OCI-LY3 (cell line): ENCODE measurements at regions not wholly inside any gene's neighbourhood (a gene's known extent, or its start where the extent isn't known, plus 50 kb on each side); places are given as distances from the start of the nearest gene placed in this dataset.

Experiments
- H2AFZ ChIP-seq: fragments of 200-600, 300-600 bp; shearing (Covaris generic); 2 replicates; pipeline ENCODE4 v1.6.0; 2014; ENCODE audit warnings: antibody characterized with exemption, low read depth, low read length
- H3K27ac ChIP-seq: fragments of 200-600, 300-600 bp; sonication (generic); 2 replicates; pipeline ENCODE4 v1.5.1; 2014; ENCODE audit warnings: mild to moderate bottlenecking, low read length, moderate library complexity, mixed read lengths
- H3K27me3 ChIP-seq: fragments of 200-600, 300-600 bp; sonication (generic); 2 replicates; pipeline ENCODE4 v1.6.1; 2014; ENCODE audit warnings: low read depth, low read length, mixed read lengths
- H3K36me3 ChIP-seq: fragments of 200-600, 300-600 bp; sonication (generic); replicated peaks from 2 replicates; pipeline ENCODE3; 2014; ENCODE audit warnings: low read depth, low read length, mixed read lengths
- H3K4me1 ChIP-seq: fragments of 300-600, 200-600 bp; sonication (generic); 2 replicates; pipeline ENCODE4 v1.6.1; 2014; ENCODE audit warnings: low read length, mixed read lengths
- H3K4me2 ChIP-seq: fragments of 200-600, 300-600 bp; sonication (generic); 2 replicates; pipeline ENCODE4 v1.6.1; 2014; ENCODE audit warnings: low read length, mixed read lengths
- H3K4me3 ChIP-seq: fragments of 300-600, 200-600 bp; sonication (generic); 2 replicates; pipeline ENCODE4 v1.5.1; 2014; ENCODE audit warnings: antibody characterized with exemption, mild to moderate bottlenecking, low read length, moderate library complexity
- H3K79me2 ChIP-seq: fragments of 300-600, 200-600 bp; shearing (Covaris generic); 2 replicates; pipeline ENCODE4 v1.6.1; 2014; ENCODE audit warnings: mild to moderate bottlenecking, low read length, mixed read lengths
- H3K9ac ChIP-seq: fragments of 300-600, 200-600 bp; shearing (Covaris generic); 2 replicates; pipeline ENCODE4 v1.6.0; 2014; ENCODE audit warnings: mild to moderate bottlenecking, low read length, moderate library complexity
- H3K9me3 ChIP-seq: fragments of 200-600, 300-600 bp; shearing (Covaris generic); 2 replicates; pipeline ENCODE4 v1.6.1; 2014; ENCODE audit warnings: low read length, mixed read lengths; ENCODE audit not compliant: insufficient read depth
- H4K20me1 ChIP-seq: fragments of 200-600, 300-600 bp; sonication (generic); 2 replicates; pipeline ENCODE4 v1.6.1; 2016; ENCODE audit warnings: low read length, mixed read lengths; ENCODE audit not compliant: insufficient read depth
- EZH2phosphoT487 ChIP-seq: fragments of 200-600 bp; shearing (Covaris generic); IDR thresholded peaks from 2 replicates; pipeline ENCODE4 v1.6.1; 2018; ENCODE audit warnings: antibody characterized with exemption, mixed run types, low read depth
- TF ChIP-seq, protein P1 (sequence below): fragments of 200-600, 300-600 bp; sonication (generic); IDR thresholded peaks from 2 replicates; pipeline ENCODE4 v1.5.1; 2014; ENCODE audit warnings: antibody characterized with exemption, low read length, low read depth

DNA sequence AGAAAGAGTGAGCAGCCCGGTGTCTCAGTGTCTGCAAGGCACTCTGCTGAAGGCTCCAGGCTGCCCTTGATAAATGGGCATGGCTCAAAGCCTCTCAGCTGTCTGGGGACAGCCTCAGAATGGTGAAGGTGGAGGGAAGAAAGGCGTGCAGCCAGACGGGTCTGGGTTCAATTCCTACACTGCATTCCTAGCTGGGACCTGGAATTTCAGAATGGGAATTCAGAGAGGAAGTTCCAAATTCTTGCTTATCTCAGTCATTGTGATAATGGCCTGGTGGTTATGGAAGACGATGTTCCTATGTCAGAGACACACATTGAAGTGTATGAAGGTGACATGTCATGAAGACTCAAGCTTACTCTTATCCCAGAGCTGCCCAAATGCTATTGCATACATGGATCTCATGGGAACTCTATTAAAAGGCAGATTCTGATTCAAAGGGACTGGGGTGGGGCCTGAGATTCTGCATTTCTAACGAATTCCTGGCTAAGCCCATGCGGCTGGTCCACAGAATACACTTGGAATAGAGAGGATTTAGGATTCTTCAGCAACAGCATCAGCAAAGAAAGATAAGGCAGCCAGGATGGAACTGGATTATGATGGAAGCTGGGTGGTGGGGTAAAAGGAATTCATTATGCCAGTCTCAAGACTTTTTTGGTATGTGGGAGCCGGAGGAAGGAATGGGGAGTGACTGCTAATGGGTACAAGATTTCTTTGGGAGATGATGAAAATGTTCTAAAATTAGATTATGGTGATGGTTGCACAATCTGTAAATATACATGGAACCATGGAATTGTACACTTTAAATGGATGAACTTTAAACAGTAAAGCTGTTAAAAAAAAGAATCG lies 82.6 kb upstream of the ZMIZ1 start:
- Histone ChIP-seq H3K27me3 (peaks cover 23% of the 10 kb centered on the region), H3K9me3 (no peaks in the 10 kb centered on the region), H3K36me3 (no peaks in the 10 kb centered on the region), H3K4me1 (peaks cover 10% of the 10 kb centered on the region), H3K9ac (no peak overlapping the region), H3K27ac (no peak overlapping the region), H3K79me2 (no peaks in the 10 kb centered on the region), H3K4me3 (no peak overlapping the region), H3K4me2 (no peak overlapping the region), H4K20me1 (no peaks in the 10 kb centered on the region), H2AFZ (no peak overlapping the region)
- no peak for TF ChIP-seq EZH2phosphoT487
- TF ChIP-seq, protein P1, sequence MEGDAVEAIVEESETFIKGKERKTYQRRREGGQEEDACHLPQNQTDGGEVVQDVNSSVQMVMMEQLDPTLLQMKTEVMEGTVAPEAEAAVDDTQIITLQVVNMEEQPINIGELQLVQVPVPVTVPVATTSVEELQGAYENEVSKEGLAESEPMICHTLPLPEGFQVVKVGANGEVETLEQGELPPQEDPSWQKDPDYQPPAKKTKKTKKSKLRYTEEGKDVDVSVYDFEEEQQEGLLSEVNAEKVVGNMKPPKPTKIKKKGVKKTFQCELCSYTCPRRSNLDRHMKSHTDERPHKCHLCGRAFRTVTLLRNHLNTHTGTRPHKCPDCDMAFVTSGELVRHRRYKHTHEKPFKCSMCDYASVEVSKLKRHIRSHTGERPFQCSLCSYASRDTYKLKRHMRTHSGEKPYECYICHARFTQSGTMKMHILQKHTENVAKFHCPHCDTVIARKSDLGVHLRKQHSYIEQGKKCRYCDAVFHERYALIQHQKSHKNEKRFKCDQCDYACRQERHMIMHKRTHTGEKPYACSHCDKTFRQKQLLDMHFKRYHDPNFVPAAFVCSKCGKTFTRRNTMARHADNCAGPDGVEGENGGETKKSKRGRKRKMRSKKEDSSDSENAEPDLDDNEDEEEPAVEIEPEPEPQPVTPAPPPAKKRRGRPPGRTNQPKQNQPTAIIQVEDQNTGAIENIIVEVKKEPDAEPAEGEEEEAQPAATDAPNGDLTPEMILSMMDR = no peak

DNA sequence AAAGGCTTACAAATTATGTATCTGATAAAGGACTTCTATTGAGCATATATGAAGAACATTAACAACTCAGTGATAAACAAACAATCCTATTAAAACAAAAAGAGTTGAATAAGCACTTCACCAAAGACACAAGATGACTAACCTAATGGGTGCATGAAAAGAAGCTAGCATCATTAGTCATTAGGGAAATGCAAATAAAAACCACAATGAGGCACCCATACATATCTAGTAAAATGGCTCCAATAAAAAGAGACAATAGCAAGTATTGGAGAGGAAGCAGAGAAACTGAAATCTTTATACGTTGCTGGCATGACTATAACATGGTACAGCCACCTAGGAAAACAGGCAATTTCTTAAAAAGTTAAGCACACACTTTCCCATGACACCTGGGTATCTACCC lies 77.6 kb upstream of the ZMIZ1 start:
- H3K4me2 ChIP-seq = no peak overlapping the region
- no peak overlapping the region for H3K4me3 ChIP-seq
- no peaks in the 10 kb centered on the region for H3K36me3 ChIP-seq
- peaks cover 22% of the 10 kb centered on the region for H3K4me1 ChIP-seq
- H2AFZ ChIP-seq = no peak overlapping the region
- H4K20me1 ChIP-seq = no peaks in the 10 kb centered on the region
- peaks cover 36% of the 10 kb centered on the region for H3K27me3 ChIP-seq
- TF ChIP-seq EZH2phosphoT487 = no peak
- TF ChIP-seq, protein P1 = no peak
- H3K27ac ChIP-seq = no peak overlapping the region
- no peak overlapping the region for H3K9ac ChIP-seq
- H3K9me3 ChIP-seq = no peaks in the 10 kb centered on the region
- H3K79me2 ChIP-seq = no peaks in the 10 kb centered on the region

DNA sequence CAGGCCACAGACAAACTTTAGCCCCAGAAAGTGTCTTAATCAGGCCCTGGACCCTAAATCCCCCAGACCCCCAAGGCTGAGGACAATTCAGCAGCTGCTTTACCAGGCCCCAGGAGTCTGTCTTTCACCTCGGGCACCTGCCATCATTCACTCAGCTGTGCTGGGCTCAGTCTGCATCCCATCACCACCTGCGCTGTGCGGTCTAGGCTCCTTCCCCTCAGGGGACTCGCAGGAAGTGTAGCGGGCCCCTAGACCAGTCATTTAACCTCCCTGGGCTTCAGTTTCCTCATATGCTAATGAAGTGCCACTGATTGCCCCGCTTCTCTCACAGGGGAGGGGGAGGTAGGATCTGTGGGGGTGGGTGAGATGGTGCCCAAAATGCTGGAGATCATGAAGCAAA lies 76.4 kb upstream of the ZMIZ1 start:
- Histone ChIP-seq H3K9me3 (no peaks in the 10 kb centered on the region), H3K27ac (no peak overlapping the region), H3K79me2 (no peaks in the 10 kb centered on the region), H3K4me1 (peaks cover 22% of the 10 kb centered on the region), H2AFZ (no peak overlapping the region), H3K4me3 (no peak overlapping the region), H4K20me1 (no peaks in the 10 kb centered on the region), H3K36me3 (no peaks in the 10 kb centered on the region), H3K4me2 (peak overlapping the region; percentile 35), H3K27me3 (peaks cover 26% of the 10 kb centered on the region), H3K9ac (no peak overlapping the region)
- TF ChIP-seq, protein P1 = no peak
- no peak for TF ChIP-seq EZH2phosphoT487

DNA sequence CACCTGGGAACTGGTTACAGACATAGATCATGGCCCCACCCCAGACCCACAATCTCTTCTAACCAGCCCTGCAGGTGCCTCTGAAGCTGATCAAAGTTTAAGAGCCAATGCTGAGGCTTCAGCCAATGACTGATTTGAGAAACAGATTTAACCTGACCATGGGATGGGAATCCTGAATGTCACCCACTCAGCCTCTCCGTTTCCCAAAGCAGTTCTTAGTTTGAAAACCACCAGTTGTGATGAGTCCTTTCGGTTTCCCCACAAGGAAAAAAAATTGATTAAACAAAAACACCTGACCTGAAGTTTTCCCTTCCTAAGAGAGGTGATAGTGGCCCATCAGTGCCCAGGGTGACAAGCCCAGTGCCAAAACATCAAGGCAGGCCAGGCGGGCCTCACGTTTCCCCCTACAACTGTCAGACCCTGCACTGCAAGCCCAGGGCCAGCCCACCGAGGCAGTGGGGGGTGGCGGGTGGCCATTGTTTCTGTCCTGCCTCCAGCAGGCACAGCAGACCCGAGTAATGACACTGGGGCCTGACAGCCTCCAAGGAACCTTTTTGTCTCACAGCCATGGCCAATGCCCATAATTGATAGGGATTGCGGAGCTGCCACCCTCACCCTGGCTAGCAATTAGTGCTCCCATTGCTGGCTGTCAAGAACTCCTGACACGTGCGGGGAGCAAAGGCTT lies 75.4 kb upstream of the ZMIZ1 start:
- H3K36me3 ChIP-seq = no peaks in the 10 kb centered on the region
- H3K79me2 ChIP-seq = no peaks in the 10 kb centered on the region
- TF ChIP-seq, protein P1 = no peak
- no peak for TF ChIP-seq EZH2phosphoT487
- H3K4me3 ChIP-seq = no peak overlapping the region
- H3K27me3 ChIP-seq = peaks cover 21% of the 10 kb centered on the region
- H3K9me3 ChIP-seq = no peaks in the 10 kb centered on the region
- no peak overlapping the region for H3K27ac ChIP-seq
- no peaks in the 10 kb centered on the region for H4K20me1 ChIP-seq
- H3K4me1 ChIP-seq = peaks cover 22% of the 10 kb centered on the region
- no peak overlapping the region for H2AFZ ChIP-seq
- H3K9ac ChIP-seq = no peak overlapping the region
- no peak overlapping the region for H3K4me2 ChIP-seq
